BLaER1 treated with 17β-estradiol and CSF1 and Interleukin-3, amounts not matched to agents 10 nM and 100 nM (cell line): ENCODE measurements at regions not wholly inside any gene's neighbourhood (a gene's known extent, or its start where the extent isn't known, plus 50 kb on each side); places are given as distances from the start of the nearest gene placed in this dataset.
"Not testable (repeated sequence)": the region's sequence is repeated elsewhere in the genome, so short reads cannot be mapped to it uniquely, and the experiment has no call there.

Experiments
- H3K27ac ChIP-seq, 11 experiments: shearing (Covaris generic); formaldehyde crosslinking; 2 replicates each; pipeline ENCODE4 v1.8.1; 2022
- H3K27me3 ChIP-seq, 11 experiments: shearing (Covaris generic); formaldehyde crosslinking; 2 replicates each; pipeline ENCODE4 v1.8.1; 2022
- H3K36me3 ChIP-seq, 11 experiments: shearing (Covaris generic); formaldehyde crosslinking; 2 replicates each; pipeline ENCODE4 v1.8.1; 2022
- H3K4me1 ChIP-seq, 10 experiments: shearing (Covaris generic); formaldehyde crosslinking; 2 replicates each; pipeline ENCODE4 v1.8.1; 2022
- H3K4me2 ChIP-seq, 11 experiments: shearing (Covaris generic); formaldehyde crosslinking; 2 replicates each; pipeline ENCODE4 v1.8.1; 2022
- H3K4me3 ChIP-seq, 10 experiments: shearing (Covaris generic); formaldehyde crosslinking; 2 replicates each; pipeline ENCODE4 v1.8.1; 2022
- H3K9ac ChIP-seq, 11 experiments: shearing (Covaris generic); formaldehyde crosslinking; 2 replicates each; pipeline ENCODE4 v1.8.1; 2022
- H3K9me3 ChIP-seq, 11 experiments: shearing (Covaris generic); formaldehyde crosslinking; replicated peaks in 1 of 11; 2 replicates each; pipeline ENCODE4 v1.8.1; 2022
- H4K20me1 ChIP-seq, 11 experiments: shearing (Covaris generic); formaldehyde crosslinking; 2 replicates each; pipeline ENCODE4 v1.8.1; 2022
- Cebpa-rat ChIP-seq, 11 experiments: shearing (Covaris generic); IDR thresholded peaks; 2 replicates each; pipeline ENCODE4 v1.8.1; 2022

DNA sequence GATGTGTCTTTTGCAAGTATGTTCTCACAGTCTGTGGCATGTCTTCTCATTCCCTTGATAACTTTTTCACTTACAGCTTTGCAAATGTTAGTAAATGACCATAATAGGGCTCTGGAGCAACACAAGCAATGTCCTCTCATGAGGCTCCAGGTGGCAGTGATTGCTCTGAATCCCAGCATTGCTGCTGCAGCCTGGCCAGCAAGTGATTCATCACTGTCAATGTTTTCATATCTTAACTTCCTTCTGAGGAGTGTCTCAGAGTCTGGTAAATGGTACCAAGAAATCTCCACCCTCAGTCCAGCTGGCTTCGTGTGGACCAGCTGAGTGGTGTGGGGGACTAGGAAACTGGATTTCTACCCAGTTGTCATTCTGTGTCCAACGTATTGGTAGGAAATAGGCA lies 139.6 kb downstream of the MYLK4 start:
- no peak for TF ChIP-seq Cebpa-rat (IDR thresholded peaks at IDR 0.05)
- Histone ChIP-seq H4K20me1 (no peaks in the 10 kb centered on the region), H3K4me2 (no peak overlapping the region)

DNA sequence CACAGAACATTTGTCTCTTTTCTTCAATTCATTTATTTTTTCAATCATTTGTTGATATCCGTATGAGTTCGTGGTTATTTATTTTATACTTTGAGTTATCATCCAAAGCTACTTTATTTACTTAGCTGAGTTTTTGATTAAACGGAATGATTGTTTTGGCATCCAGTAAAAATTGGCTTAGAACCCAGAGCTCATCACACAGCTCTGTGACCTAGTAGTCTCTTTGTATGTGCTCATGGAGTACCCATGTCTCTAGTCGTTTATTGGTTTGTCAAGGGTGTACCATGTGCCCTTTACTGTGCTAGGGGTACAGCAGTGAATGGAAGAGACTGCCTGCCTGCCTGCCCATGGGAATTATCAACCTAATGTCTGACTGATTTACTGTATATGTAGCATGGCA lies 142.2 kb downstream of the MYLK4 start:
- Histone ChIP-seq H4K20me1 (no peaks in the 10 kb centered on the region), H3K4me1 (no peaks in the 10 kb centered on the region), H3K4me3 (no peak overlapping the region), H3K9me3 (no peaks in the 10 kb centered on the region), H3K4me2 (no peak overlapping the region), H3K36me3 (no peaks in the 10 kb centered on the region), H3K9ac (no peak overlapping the region), H3K27ac (no peak overlapping the region), H3K27me3 (no peaks in the 10 kb centered on the region)
- no peak for TF ChIP-seq Cebpa-rat (IDR thresholded peaks at IDR 0.05)

More for the DNA sequence above, 139.6 kb downstream of the MYLK4 start:
- no peak overlapping the region for H3K4me3 ChIP-seq
- H3K9ac ChIP-seq: no peak overlapping the region
- H3K4me1 ChIP-seq: no peaks in the 10 kb centered on the region
- H3K27ac ChIP-seq: no peak overlapping the region
- no peaks in the 10 kb centered on the region for H3K27me3 ChIP-seq
- H3K9me3 ChIP-seq: peaks cover 0 to 7% (median 6%) of the 10 kb centered on the region in 11 experiments; a peak in 11 of 22 replicates
- H3K36me3 ChIP-seq: no peaks in the 10 kb centered on the region

DNA sequence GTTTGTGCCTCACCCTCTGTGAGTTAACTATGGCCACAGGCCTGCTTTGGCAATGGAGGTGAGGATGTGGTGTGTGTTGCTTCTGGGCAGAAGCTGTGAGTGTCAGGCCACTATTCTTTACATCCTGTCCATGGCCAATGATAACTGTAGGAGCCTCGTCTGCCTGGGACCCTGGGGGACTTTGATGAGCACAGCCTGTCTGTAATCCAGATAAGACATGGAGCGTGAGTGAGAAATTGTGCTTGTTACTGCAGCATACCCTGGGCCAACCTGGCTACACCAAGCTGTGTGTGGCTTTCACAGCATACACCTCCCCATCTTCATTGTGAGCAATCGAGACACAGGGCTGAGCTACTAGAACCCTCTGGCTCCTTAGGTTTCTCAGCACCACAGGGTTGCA lies 150.4 kb downstream of the MYLK4 start:
- no peaks in the 10 kb centered on the region for H3K36me3 ChIP-seq
- no peaks in the 10 kb centered on the region for H4K20me1 ChIP-seq
- H3K27me3 ChIP-seq: no peaks in the 10 kb centered on the region
- H3K4me2 ChIP-seq: no peak overlapping the region
- H3K4me1 ChIP-seq: no peaks in the 10 kb centered on the region
- H3K9me3 ChIP-seq: no peaks in the 10 kb centered on the region
- H3K9ac ChIP-seq: no peak overlapping the region
- H3K27ac ChIP-seq: no peak overlapping the region
- TF ChIP-seq Cebpa-rat (IDR thresholded peaks at IDR 0.05): no peak
- no peak overlapping the region for H3K4me3 ChIP-seq

DNA sequence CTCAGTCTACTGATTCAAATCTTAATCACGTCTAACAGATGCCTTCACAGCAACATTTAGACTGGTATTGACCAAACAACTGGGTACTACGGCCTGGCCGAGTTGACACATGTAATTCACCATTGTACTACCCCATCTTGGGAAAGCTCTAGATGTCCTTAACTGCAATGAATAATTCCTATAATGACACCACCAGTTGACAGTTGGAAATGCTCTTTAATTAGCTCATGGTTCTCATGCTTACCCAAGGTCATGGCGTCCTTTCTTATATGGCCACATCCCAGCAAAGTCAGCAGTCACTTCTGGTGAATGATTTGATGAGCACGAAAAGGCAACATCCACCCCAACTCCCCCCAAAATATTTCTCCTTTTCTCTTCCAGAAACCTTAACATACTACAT lies 150.9 kb downstream of the MYLK4 start:
- Histone ChIP-seq H3K4me3 (no peak overlapping the region), H3K36me3 (no peaks in the 10 kb centered on the region), H3K27me3 (no peaks in the 10 kb centered on the region), H3K4me1 (no peaks in the 10 kb centered on the region), H4K20me1 (no peaks in the 10 kb centered on the region), H3K4me2 (no peak overlapping the region), H3K9ac (no peak overlapping the region), H3K9me3 (no peaks in the 10 kb centered on the region), H3K27ac (no peak overlapping the region)
- TF ChIP-seq Cebpa-rat (IDR thresholded peaks at IDR 0.05): no peak

DNA sequence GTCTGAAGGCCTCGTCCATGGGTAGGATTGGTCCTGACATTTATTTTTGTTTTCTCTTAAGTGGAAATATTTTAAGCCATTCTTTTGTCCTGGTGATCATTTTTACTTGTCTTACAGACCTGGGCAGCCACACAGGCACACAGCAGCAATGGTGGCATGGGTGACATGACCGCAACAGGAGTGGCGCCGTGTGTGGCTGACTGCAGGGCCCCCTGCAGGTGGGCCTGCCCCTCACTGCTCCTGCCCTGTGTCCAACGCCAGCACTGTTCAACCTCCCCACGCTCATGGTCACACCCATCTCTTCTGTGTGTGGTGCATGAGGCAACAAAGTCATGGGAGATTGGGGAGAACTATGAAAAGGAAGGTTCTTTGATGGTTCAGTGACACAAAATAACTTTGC lies 151.9 kb downstream of the MYLK4 start:
- Histone ChIP-seq H3K4me3 (no peak overlapping the region), H4K20me1 (no peaks in the 10 kb centered on the region), H3K4me1 (no peaks in the 10 kb centered on the region), H3K27me3 (no peaks in the 10 kb centered on the region), H3K4me2 (no peak overlapping the region), H3K27ac (no peak overlapping the region), H3K9ac (no peak overlapping the region), H3K9me3 (no peaks in the 10 kb centered on the region), H3K36me3 (no peaks in the 10 kb centered on the region)
- no peak for TF ChIP-seq Cebpa-rat (IDR thresholded peaks at IDR 0.05)

DNA sequence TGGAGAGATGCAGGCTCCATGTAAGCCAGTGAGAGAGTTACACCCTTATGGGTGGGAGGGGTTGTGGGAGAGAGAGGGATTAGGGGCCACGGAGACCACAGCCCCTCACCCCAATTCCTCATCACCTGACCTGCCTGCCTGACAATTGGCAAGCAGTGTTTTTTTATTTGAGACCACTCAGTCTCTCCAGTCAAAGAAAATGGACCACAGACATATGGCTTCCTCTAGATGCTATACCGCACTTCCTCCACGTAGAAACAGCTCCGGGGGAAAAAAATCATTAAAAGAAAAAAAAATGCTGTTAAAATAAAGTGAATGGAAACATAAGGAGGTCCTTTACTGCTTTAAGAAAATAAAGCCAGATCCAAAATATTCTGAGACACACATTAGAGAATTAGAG lies 152.7 kb downstream of the MYLK4 start:
- no peak overlapping the region for H3K4me2 ChIP-seq
- no peaks in the 10 kb centered on the region for H3K4me1 ChIP-seq
- TF ChIP-seq Cebpa-rat (IDR thresholded peaks at IDR 0.05): no peak
- H3K4me3 ChIP-seq: no peak overlapping the region
- no peak overlapping the region for H3K9ac ChIP-seq
- no peaks in the 10 kb centered on the region for H4K20me1 ChIP-seq
- no peaks in the 10 kb centered on the region for H3K36me3 ChIP-seq
- no peaks in the 10 kb centered on the region for H3K27me3 ChIP-seq
- H3K9me3 ChIP-seq: peaks cover 0 to 4% (median 1%) of the 10 kb centered on the region in 11 experiments; a peak in 5 of 22 replicates
- no peak overlapping the region for H3K27ac ChIP-seq

DNA sequence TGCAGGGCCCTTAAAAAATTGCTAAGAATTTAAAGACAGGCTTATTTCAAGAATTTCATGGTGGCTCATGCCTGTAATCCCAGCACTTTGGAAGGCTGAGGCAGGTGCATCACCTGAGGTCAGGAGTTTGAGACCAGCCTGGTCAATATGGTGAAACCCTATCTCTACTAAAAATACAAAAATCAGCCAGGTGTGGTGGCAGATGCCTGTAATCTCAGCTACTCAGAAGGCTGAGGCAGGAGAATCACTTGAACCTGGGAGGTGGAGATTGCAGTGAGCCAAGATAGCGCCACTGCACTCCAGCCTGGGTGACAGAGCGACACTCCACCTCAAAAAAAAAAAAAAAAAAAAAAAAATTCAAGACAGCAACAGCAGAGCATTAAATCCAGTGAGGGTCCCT lies 153.3 kb downstream of the MYLK4 start:
- not testable (repeated sequence) for H3K27ac ChIP-seq, H3K4me1 ChIP-seq, H3K36me3 ChIP-seq, H3K27me3 ChIP-seq, H4K20me1 ChIP-seq, H3K4me3 ChIP-seq, H3K4me2 ChIP-seq, H3K9ac ChIP-seq, H3K9me3 ChIP-seq

DNA sequence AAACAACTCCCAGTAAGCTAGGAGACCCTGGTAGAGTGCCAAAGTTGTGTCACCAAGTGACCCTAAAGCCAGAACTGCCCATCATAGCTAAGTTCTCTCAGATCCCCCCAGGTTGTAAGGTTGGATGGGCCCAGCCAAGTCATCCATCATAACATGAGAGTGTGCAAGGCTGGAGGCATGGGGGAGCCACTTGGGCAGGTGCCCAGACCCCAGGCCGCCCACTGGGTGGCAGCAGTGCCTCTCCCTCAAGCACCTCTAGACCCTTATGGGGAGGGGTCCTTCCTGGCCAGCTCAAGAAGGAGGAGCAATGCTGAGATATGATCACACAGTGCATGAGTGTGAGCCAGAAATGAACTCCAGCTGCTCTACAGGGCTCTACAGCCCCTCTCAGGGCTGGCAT lies 154.5 kb downstream of the MYLK4 start:
- TF ChIP-seq Cebpa-rat (IDR thresholded peaks at IDR 0.05): no peak
- Histone ChIP-seq H3K4me1 (no peaks in the 10 kb centered on the region), H4K20me1 (no peaks in the 10 kb centered on the region), H3K4me2 (no peak overlapping the region), H3K4me3 (no peak overlapping the region), H3K36me3 (no peaks in the 10 kb centered on the region), H3K9me3 (peaks cover 0 to 16% (median 7%) of the 10 kb centered on the region in 11 experiments; a peak in 9 of 22 replicates), H3K27ac (no peak overlapping the region), H3K27me3 (no peaks in the 10 kb centered on the region), H3K9ac (no peak overlapping the region)

DNA sequence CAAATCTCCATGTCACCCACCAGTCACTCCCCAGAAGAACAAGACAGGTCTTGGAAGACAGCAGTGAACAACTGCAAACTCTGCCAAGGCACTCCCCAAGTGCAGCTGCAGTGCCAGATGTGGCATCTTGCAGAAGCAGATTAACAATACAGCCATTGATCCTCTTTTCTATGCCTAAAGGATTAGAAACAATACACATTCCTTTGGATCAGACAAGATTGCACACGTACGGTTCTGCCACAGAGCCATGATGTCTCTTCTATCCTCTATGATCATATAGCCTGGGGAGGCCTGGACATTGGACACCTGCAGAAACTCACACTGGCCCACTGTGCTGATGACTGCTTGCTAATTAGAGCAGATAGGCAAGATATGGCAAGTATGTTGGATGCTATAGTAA lies 155.9 kb downstream of the MYLK4 start:
- Histone ChIP-seq H4K20me1 (no peaks in the 10 kb centered on the region), H3K9me3 (peaks cover 0 to 17% (median 7%) of the 10 kb centered on the region in 11 experiments; a peak in 10 of 22 replicates), H3K4me2 (no peak overlapping the region), H3K27me3 (no peaks in the 10 kb centered on the region), H3K9ac (no peak overlapping the region), H3K4me3 (no peak overlapping the region), H3K4me1 (no peaks in the 10 kb centered on the region), H3K27ac (no peak overlapping the region), H3K36me3 (no peaks in the 10 kb centered on the region)
- TF ChIP-seq Cebpa-rat (IDR thresholded peaks at IDR 0.05): no peak

DNA sequence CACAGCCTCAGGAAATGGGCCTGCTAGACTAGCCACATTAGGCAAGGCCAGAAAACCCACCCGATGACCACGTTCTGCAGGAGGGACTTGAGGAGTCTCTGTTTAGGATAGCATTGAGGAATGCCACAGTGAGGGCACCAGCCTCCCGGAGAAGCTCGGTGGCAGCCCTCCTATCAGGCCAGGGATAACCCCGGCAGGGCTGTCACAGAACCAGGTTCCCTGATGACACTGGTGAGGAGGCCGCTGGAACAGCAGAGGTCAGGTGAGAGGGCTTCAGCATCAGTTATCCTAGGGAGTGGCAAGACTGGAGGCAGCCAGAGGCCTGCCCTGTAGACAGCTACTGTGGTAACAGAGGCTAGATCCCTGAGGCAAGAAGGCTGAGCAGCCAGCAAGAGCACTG lies 157.6 kb downstream of the MYLK4 start:
- no peaks in the 10 kb centered on the region for H3K36me3 ChIP-seq
- H3K27me3 ChIP-seq: no peaks in the 10 kb centered on the region

More for the DNA sequence above, 157.6 kb downstream of the MYLK4 start:
- no peak for TF ChIP-seq Cebpa-rat (IDR thresholded peaks at IDR 0.05)
- Histone ChIP-seq H3K27ac (no peak overlapping the region), H3K4me3 (no peak overlapping the region), H3K4me2 (no peak overlapping the region), H3K9me3 (peaks cover 0 to 23% (median 10%) of the 10 kb centered on the region in 11 experiments; a peak in 11 of 22 replicates), H4K20me1 (no peaks in the 10 kb centered on the region), H3K9ac (no peak overlapping the region), H3K4me1 (no peaks in the 10 kb centered on the region)
